GM18505 (cell line): ENCODE measurements at regions not wholly inside any gene's neighbourhood (a gene's known extent, or its start where the extent isn't known, plus 50 kb on each side); places are given as distances from the start of the nearest gene placed in this dataset.
"Not testable (repeated sequence)": the region's sequence is repeated elsewhere in the genome, so short reads cannot be mapped to it uniquely, and the experiment has no call there.

Experiments
- ATAC-seq: cut with Tn5 transposase; IDR thresholded peaks from one replicate; pipeline ENCODE4 v1.9.1; 2021; ENCODE audit not compliant: unreplicated experiment
- POLR2A ChIP-seq: IDR thresholded peaks from 4 replicates; pipeline ENCODE4 v1.6.1; 2011; ENCODE audit warnings: borderline replicate concordance; ENCODE audit not compliant: insufficient read depth, insufficient read length; ENCODE audit errors: extremely low read depth

DNA sequence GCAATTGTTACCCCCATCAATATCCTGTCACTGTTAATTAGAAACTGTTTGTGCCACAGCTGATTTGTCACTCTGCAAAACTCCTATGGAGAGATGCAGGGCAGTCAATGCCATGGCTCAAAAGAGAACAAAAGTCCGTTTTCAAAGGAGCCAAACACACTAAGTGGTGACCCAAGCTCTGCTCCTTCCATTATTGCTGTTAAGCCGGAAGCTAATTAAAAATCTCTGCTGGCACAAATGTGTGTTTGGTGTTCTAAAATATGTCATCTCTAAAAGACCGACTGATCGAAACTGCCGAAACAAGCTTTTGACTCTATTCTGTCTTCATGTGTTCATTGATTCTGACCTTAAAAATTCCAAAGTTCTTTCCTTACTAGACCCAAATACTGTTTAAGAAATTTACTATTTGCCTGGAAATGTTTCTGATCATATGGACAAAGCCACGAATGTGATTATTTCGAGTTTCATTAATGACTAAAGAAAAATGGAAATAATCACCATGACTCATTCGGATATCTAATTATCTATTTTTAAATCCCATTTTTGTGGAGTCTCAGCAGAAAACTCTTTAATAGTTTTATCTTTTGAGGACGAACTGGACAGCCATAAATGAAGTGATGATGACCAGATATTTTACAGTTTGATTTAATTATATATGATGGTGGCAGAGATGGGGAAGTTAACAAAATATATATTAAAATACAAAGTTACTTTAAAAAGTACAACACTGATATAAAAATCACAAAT lies 287.6 kb downstream of the SOCS6 start:
- no peak for TF ChIP-seq POLR2A
- ATAC-seq, result no peak

DNA sequence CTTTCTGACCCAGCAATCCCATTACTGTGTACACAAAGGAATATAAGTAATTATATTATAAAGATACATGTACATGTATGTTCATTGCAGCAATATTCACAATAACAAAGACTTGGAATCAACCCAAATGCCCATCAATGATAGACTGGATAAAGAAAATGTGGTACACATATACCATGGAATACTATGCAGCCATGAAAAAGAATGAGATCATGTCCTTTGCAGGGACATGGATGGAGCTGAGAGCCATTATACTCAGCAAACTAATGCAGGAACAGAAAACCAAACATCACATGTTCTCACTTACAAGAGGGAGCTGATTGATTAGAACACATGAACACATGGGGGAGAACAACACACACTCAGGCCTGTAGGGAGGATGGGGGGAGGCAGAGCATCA lies 286.1 kb downstream of the SOCS6 start:
- not testable (repeated sequence) for ATAC-seq

DNA sequence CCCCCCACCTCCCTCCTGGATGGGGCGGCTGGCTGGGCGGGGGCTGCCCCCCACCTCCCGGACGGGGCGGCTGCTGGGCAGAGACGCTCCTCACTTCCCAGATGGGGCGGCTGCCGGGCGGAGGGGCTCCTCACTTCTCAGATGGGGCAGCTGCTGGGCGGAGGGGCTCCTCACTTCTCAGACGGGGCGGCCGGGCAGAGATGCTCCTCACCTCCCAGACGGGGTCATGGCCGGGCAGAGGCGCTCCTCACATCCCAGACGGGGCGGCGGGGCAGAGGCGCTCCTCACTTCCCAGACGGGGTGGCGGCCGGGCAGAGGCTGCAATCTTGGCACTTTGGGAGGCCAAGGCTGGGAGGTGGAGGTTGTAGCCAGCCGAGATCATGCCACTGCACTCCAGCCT lies 280.8 kb downstream of the SOCS6 start:
- not testable (repeated sequence) for ATAC-seq

- ATAC-seq, result no peak
- TF ChIP-seq POLR2A, result no peak
These were observed 270.6 kb downstream of the SOCS6 start for GRCh38 chr18:70559446-70559845.

DNA sequence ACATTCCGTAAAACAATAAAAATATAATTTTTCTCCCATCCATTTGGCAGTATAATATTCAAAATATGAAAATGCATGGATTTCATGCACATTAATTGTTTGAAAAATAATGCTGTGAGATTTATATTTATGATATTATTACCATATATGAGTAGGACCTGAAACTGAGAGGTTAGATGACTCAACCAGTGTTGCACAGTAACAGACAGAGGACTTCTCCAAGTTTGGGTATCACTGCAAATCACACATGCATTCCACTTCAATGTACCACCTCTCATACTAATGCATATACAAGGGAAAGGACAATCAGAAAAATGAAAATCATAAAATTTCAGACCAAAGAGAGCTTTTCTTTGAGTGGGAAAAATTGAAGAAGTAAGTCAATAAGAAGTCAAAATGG lies 269.5 kb downstream of the SOCS6 start:
- no peak for TF ChIP-seq POLR2A
- no peak for ATAC-seq

GRCh38 chr18:70554854-70555445 lies 266.1 kb downstream of the SOCS6 start:
- no peak for ATAC-seq
- no peak for TF ChIP-seq POLR2A

DNA sequence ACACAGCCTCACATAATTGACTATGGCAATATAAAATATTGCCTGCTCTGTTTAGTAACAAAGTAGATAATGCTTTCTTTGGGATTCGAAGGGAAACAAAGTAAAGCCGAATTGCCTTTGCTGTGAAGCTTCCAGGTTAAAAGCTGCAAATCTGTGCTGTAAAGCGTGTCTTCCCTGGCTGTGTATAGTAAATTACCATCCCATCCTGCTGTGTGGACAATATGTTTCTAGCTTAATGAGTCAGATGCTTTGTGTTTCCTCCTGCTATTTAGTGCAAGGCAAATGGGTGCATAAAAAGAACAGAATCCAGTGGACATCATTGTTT lies 265.1 kb downstream of the SOCS6 start:
- no peak for ATAC-seq
- no peak for TF ChIP-seq POLR2A

DNA sequence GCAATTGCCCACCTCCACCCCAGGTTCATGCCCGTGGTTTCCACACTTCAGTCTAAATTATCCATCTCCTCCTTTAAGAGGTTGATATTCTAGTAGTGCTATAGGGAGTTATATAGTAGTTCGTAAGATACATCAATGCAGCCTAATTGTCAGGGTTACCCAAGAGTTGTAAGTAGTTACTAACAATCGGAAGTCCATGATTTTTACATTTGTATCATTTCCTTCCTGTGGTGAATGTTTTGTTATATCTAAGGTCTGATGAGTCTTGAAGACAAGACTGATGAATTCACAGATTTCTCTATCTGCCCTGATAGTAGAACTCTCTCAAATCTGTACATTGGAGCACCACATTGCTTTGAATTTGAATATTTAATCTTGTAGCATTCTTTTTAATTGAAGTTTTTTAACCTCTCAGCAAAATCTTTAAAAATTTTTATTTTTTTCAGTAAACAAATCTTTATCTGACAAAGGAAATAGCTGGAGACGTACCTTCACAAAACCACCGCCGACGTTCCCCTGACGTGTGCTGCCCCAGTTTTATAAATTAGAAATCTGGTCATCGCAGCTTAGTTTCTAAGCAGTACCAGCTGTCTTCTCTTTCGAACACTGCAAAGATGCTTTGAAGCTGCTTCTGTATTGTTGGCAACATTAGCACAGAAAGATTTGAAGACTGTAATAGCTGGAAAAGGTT lies 264.5 kb downstream of the SOCS6 start:
- TF ChIP-seq POLR2A, result no peak
- ATAC-seq, result no peak

GRCh38 chr18:70536370-70537062 lies 247.7 kb downstream of the SOCS6 start:
- TF ChIP-seq POLR2A, result no peak
- no peak for ATAC-seq

- ATAC-seq, result no peak
- no peak for TF ChIP-seq POLR2A
These were observed 246.2 kb downstream of the SOCS6 start for GRCh38 chr18:70535041-70535440.

- ATAC-seq, result not testable (repeated sequence)
These were observed 236.5 kb downstream of the SOCS6 start for GRCh38 chr18:70525322-70525721.

GRCh38 chr18:70523792-70524182 lies 234.9 kb downstream of the SOCS6 start:
- no peak for TF ChIP-seq POLR2A
- no peak for ATAC-seq

- TF ChIP-seq POLR2A, result no peak
- no peak for ATAC-seq
These were observed 234.4 kb downstream of the SOCS6 start for GRCh38 chr18:70523035-70523791.
